A549 (cell line): ENCODE measurements at regions not wholly inside any gene's neighbourhood (a gene's known extent, or its start where the extent isn't known, plus 50 kb on each side); places are given as distances from the start of the nearest gene placed in this dataset.

ENCODE experiments used
- ATAC-seq, 2 experiments: fragments of 200-7000 bp in 1 of 2; fragments of >200 bp in 1 of 2; cut with Nextera tagmentation in 1 of 2; cut with Tn5 transposase in 1 of 2; 3 replicates each; pipeline versions ENCODE4 v1.8.0 to v1.9.1; 2018 to 2020; ENCODE audit warnings: mild to moderate bottlenecking in 1 of 2, moderate library complexity in 1 of 2
- CTCF ChIA-PET: fragments of 300-600 bp; sonication (Branson Sonifier 250); formaldehyde crosslinking; extraction: SDS; loops from one replicate; lab custom pipeline; 2021; ENCODE audit warnings: antibody characterized with exemption, inconsistent platforms; lab: Yijun Ruan, JAX
- POLR2A ChIA-PET: fragments of 350-600 bp; formaldehyde crosslinking; extraction: SDS; loops from one replicate; lab custom pipeline; 2021; ENCODE audit warnings: antibody characterized with exemption, inconsistent platforms; lab: Yijun Ruan, JAX
- DNase-seq, 2 experiments: peaks; one replicate each; pipeline versions ENCODE4 v3.0.0 to v3.0.0-alpha.2; 2011 to 2016; ENCODE audit warnings: low read depth in 1 of 2, low spot score in 1 of 2
- FAIRE-seq: peaks from 2 replicates; lab custom pipeline; 2011; peaks lifted over from hg19 to GRCh38; lab: Jason Lieb, UNC
- H3K27ac ChIP-seq, 2 experiments: fragments of >200 bp; sonication (Bioruptor Twin); formaldehyde crosslinking; 3 replicates each; pipeline ENCODE4 v1.5.1; 2016 to 2017
- H3K4me1 ChIP-seq: fragments of >200 bp; sonication (Bioruptor Twin); formaldehyde crosslinking; 3 replicates; pipeline ENCODE4 v1.6.1; 2016
- H3K4me2 ChIP-seq: fragments of >200 bp; sonication (Bioruptor Twin); formaldehyde crosslinking; 3 replicates; pipeline ENCODE4 v1.6.1; 2016
- H3K4me3 ChIP-seq: fragments of >200 bp; sonication (Bioruptor Twin); formaldehyde crosslinking; 3 replicates; pipeline ENCODE4 v1.5.1; 2016
- H3K9me3 ChIP-seq: fragments of >200 bp; sonication (Bioruptor Twin); formaldehyde crosslinking; 3 replicates; pipeline ENCODE4 v1.6.1; 2016
- BHLHE40 ChIP-seq: IDR thresholded peaks from 2 replicates; pipeline ENCODE4 v1.6.1; 2012; ENCODE audit warnings: low read depth, low read length, inconsistent platforms
- CBX2 ChIP-seq: fragments of 200-600 bp; sonication (generic); IDR thresholded peaks from 2 replicates; pipeline ENCODE4 v1.6.1; 2016; ENCODE audit warnings: low read depth, mild to moderate bottlenecking, borderline replicate concordance
- CHD2 ChIP-seq: fragments of 150-350 bp; IDR thresholded peaks from 2 replicates; pipeline ENCODE4 v1.6.1; 2014; ENCODE audit warnings: low read length; ENCODE audit not compliant: partially characterized antibody
- CHD4 ChIP-seq: fragments of 200-600 bp; sonication (generic); IDR thresholded peaks from 2 replicates; pipeline ENCODE4 v1.6.1; 2016; ENCODE audit warnings: antibody characterized with exemption, mild to moderate bottlenecking, borderline replicate concordance
- EHMT2 ChIP-seq: fragments of 200-600 bp; sonication (generic); IDR thresholded peaks from 2 replicates; pipeline ENCODE4 v1.6.1; 2016; ENCODE audit warnings: antibody characterized with exemption, low read depth, mild to moderate bottlenecking, moderate library complexity
- EP300 ChIP-seq, 2 experiments: fragments of >200 bp; sonication (Bioruptor Twin); formaldehyde crosslinking; IDR thresholded peaks; 2 replicates in 1 of 2; 3 replicates in 1 of 2; pipeline ENCODE4 v1.6.1; 2016 to 2017
- ESRRA ChIP-seq: fragments of 150-350 bp; IDR thresholded peaks from 2 replicates; pipeline ENCODE4 v1.6.1; 2014; ENCODE audit warnings: mild to moderate bottlenecking, low read length, borderline replicate concordance
- FOSB ChIP-seq: fragments of 250-450 bp; sonication (Bioruptor Pico); IDR thresholded peaks from 2 replicates; pipeline ENCODE4 v1.5.0; 2020; ENCODE audit warnings: mild to moderate bottlenecking, moderate library complexity
- FOSL2 ChIP-seq, 2 experiments: fragments of 450-650 bp in 1 of 2; fragments of >200 bp in 1 of 2; sonication (Bioruptor Twin) in 1 of 2; formaldehyde crosslinking; IDR thresholded peaks; 2 replicates each; pipeline versions ENCODE4 v1.5.0 to v1.6.1; 2016 to 2020; ENCODE audit warnings: mild to moderate bottlenecking in 1 of 2, moderate library complexity in 1 of 2
- FOXS1 ChIP-seq: fragments of 250-450 bp; sonication (Bioruptor Pico); IDR thresholded peaks from 2 replicates; pipeline ENCODE4 v1.5.0; 2020; ENCODE audit warnings: mild to moderate bottlenecking, moderate library complexity
- GATA3 ChIP-seq: IDR thresholded peaks from 2 replicates; pipeline ENCODE4 v1.6.1; 2012; ENCODE audit warnings: borderline replicate concordance
- HEYL ChIP-seq: fragments of 250-450 bp; sonication (Bioruptor Pico); IDR thresholded peaks from 2 replicates; pipeline ENCODE4 v1.8.0; 2021; ENCODE audit warnings: mild to moderate bottlenecking, moderate library complexity
- HOXA7 ChIP-seq: fragments of 250-450 bp; sonication (Bioruptor Pico); IDR thresholded peaks from 2 replicates; pipeline ENCODE4 v1.5.0; 2020; ENCODE audit warnings: mild to moderate bottlenecking, moderate library complexity
- JUN ChIP-seq, 2 experiments: fragments of >200 bp; sonication (Bioruptor Twin); formaldehyde crosslinking; IDR thresholded peaks; 2 replicates in 1 of 2; 3 replicates in 1 of 2; pipeline ENCODE4 v1.6.1; 2016 to 2017
- JUNB ChIP-seq: fragments of >200 bp; sonication (Bioruptor Twin); formaldehyde crosslinking; IDR thresholded peaks from 2 replicates; pipeline ENCODE4 v1.6.1; 2016
- MAZ ChIP-seq: fragments of 150-350 bp; IDR thresholded peaks from 2 replicates; pipeline ENCODE4 v1.6.1; 2014; ENCODE audit warnings: antibody characterized with exemption, low read depth, low read length, borderline replicate concordance
- NFE2L2 ChIP-seq: fragments of 150-350 bp; conservative IDR thresholded peaks from 2 replicates; pipeline ENCODE4 v1.6.1; 2014; ENCODE audit warnings: low read length
- NR3C1 ChIP-seq: fragments of >200 bp; sonication (Bioruptor Twin); formaldehyde crosslinking; IDR thresholded peaks from 3 replicates; pipeline ENCODE4 v1.6.1; 2017
- PHF8 ChIP-seq: fragments of 200-600 bp; sonication (generic); IDR thresholded peaks from 2 replicates; pipeline ENCODE4 v1.6.1; 2016; ENCODE audit warnings: low read depth, mild to moderate bottlenecking, antibody characterized with exemption, moderate library complexity, borderline replicate concordance
- POLR2AphosphoS2 ChIP-seq: conservative IDR thresholded peaks from 2 replicates; pipeline ENCODE4 v1.6.1; 2012; ENCODE audit warnings: low read length, improper control_type of control experiment, inconsistent platforms
- RAD21 ChIP-seq, 2 experiments: fragments of >200 bp in 1 of 2; sonication (Bioruptor Twin) in 1 of 2; formaldehyde crosslinking in 1 of 2; IDR thresholded peaks in 1 of 2; conservative IDR thresholded peaks in 1 of 2; 2 replicates in 1 of 2; 3 replicates in 1 of 2; pipeline ENCODE4 v1.6.1; 2012 to 2018; ENCODE audit warnings: inconsistent platforms in 1 of 2
- RNF2 ChIP-seq: fragments of 200-600 bp; sonication (generic); IDR thresholded peaks from 2 replicates; pipeline ENCODE4 v1.6.1; 2016; ENCODE audit warnings: low read depth, mild to moderate bottlenecking, antibody characterized with exemption, moderate library complexity, borderline replicate concordance
- SMC3 ChIP-seq: fragments of >200 bp; sonication (Bioruptor Twin); formaldehyde crosslinking; IDR thresholded peaks from 3 replicates; pipeline ENCODE4 v1.6.1; 2018; ENCODE audit warnings: inconsistent platforms
- ZC3H11A ChIP-seq: fragments of 450-650 bp; IDR thresholded peaks from 2 replicates; pipeline ENCODE4 v1.6.1; 2014; ENCODE audit warnings: antibody characterized with exemption, mild to moderate bottlenecking
- ZNF302 ChIP-seq: fragments of 250-450 bp; sonication (Bioruptor Pico); IDR thresholded peaks from 2 replicates; pipeline ENCODE4 v1.9.0; 2021; ENCODE audit warnings: inconsistent platforms, mild to moderate bottlenecking, moderate library complexity
- whole genome bisulfite sequencing: methylation state at CpG from one replicate; pipeline ENCODE4 v1.1.6; 2017; ENCODE audit errors: missing lambda C conversion rate; 5-methylcytosine and 5-hydroxymethylcytosine counted together
- TF ChIP-seq, protein P1 (sequence below): IDR thresholded peaks from 2 replicates; pipeline ENCODE4 v1.6.1; 2012
- TF ChIP-seq, protein P2 (sequence below): fragments of 250-450 bp; sonication (Bioruptor Pico); IDR thresholded peaks from 2 replicates; pipeline ENCODE4 v1.5.0; 2020; ENCODE audit warnings: low read depth, mild to moderate bottlenecking, moderate library complexity
- TF ChIP-seq, protein P3 (sequence below): fragments of 150-350 bp; IDR thresholded peaks from 2 replicates; pipeline ENCODE4 v1.6.1; 2014; ENCODE audit warnings: low read depth, mild to moderate bottlenecking, low read length
- TF ChIP-seq, protein P4 (sequence below): fragments of 450-650 bp; IDR thresholded peaks from 2 replicates; pipeline ENCODE4 v1.6.1; 2014; ENCODE audit warnings: antibody characterized with exemption

DNA sequence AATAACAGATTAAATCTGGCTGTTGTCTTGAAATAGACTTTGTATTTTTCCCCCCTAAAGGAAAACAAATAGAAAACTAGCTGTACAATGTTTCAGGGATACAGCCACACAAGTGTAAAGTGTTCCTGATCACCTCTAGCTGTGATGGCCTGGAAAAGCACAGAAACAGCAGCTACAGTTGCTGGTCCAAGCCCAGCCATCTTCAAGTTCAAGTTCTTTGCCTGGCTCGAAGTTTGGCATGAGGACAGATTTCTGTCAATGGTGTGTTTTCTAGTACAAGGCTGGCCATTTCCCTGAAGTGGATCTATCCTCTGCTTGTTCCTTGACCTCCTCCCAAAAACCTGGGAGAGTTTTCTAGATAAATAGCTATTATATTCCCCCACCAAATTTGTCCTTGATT, 272.2 kb upstream of the ADRA1B start:
- FAIRE-seq = no peak
- ATAC-seq = no peak
- CTCF ChIA-PET = no interaction called here

DNA sequence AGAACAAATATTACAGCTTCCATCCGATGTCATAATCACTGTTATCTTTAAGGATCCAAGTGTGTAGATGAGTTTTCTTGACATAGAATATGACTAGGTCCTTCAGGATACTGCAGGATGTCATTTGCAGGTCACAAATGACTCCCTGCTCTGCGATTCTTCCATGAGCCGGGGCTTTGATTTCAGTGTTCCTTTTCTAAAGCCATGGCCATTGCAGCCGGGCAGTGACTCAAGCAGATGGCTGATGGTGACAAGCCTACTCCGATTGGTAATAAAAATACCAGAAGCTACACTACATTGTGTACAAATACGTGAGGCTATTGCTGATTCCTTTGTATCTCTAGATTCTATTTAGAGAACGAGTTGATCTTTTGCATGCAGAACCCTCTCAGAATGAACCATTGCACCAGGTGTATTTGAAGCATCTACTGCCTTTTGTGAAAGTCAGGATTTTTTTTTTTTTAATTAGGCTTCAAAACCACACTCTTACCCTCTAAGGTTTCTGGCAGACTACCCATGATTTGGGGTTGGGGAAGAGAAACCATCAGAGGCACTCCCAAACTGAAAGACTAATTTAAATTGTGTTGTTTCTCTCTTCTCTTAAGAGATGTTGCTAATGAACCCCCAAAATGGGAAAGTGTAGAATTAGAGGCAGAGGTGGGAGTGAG, 271.0 kb upstream of the ADRA1B start:
- POLR2A ChIA-PET = no interaction called here
- Histone ChIP-seq H3K27ac (no peak overlapping the region), H3K4me3 (no peak overlapping the region), H3K4me2 (no peak overlapping the region), H3K4me1 (no peaks in the 10 kb centered on the region), H3K9me3 (no peaks in the 10 kb centered on the region)
- TF ChIP-seq PHF8 = no peak
- TF ChIP-seq ZC3H11A = no peak
- no peak for TF ChIP-seq SMC3
- TF ChIP-seq ESRRA = no peak
- TF ChIP-seq MAZ = no peak
- TF ChIP-seq CHD4 = no peak
- FAIRE-seq (no peak), ATAC-seq (no peak), DNase-seq (no peak)
- WGBS = 77% methylated on average over 7 of the region's 7 CpGs
- CTCF ChIA-PET = interaction anchor here (1.0 to 1.7 kb wide), 2 partner anchors 10 to 99 kb away, joined by 3 to 5 read pairs; no protein-coding TSS in a partner anchor

More for the DNA sequence above, 272.2 kb upstream of the ADRA1B start:
- TF ChIP-seq EP300 (IDR thresholded peaks at IDR 0.05) = no peak
- no peak for TF ChIP-seq POLR2AphosphoS2
- TF ChIP-seq HOXA7 (CRISPR knock-in tag) = no peak
- TF ChIP-seq JUNB = no peak
- no peak for TF ChIP-seq CHD2
- no peak for TF ChIP-seq CBX2
- TF ChIP-seq HEYL = no peak
- no peak for TF ChIP-seq NFE2L2
- no peak for TF ChIP-seq EHMT2
- no peak for TF ChIP-seq RNF2
- no peak for TF ChIP-seq ZNF302
- TF ChIP-seq NR3C1 = no peak
- TF ChIP-seq, protein P1, sequence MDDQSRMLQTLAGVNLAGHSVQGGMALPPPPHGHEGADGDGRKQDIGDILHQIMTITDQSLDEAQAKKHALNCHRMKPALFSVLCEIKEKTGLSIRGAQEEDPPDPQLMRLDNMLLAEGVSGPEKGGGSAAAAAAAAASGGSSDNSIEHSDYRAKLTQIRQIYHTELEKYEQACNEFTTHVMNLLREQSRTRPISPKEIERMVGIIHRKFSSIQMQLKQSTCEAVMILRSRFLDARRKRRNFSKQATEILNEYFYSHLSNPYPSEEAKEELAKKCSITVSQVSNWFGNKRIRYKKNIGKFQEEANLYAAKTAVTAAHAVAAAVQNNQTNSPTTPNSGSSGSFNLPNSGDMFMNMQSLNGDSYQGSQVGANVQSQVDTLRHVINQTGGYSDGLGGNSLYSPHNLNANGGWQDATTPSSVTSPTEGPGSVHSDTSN = no peak
- no peak for TF ChIP-seq FOXS1 (CRISPR knock-in tag)
- TF ChIP-seq GATA3 = no peak
- TF ChIP-seq FOSL2 (IDR thresholded peaks at IDR 0.05) = no peak
- TF ChIP-seq FOSL2 (CRISPR knock-in tag; IDR thresholded peaks at IDR 0.05) = no peak
- TF ChIP-seq JUN (IDR thresholded peaks at IDR 0.05) = no peak
- H3K4me2 ChIP-seq = no peak overlapping the region
- H3K4me3 ChIP-seq = no peak overlapping the region
- H3K9me3 ChIP-seq = no peaks in the 10 kb centered on the region
- POLR2A ChIA-PET = no interaction called here
- no peak for DNase-seq
- H3K27ac ChIP-seq = no peak overlapping the region
- WGBS = 19% methylated on average over 1 of the region's 1 CpG
- H3K4me1 ChIP-seq = no peaks in the 10 kb centered on the region

DNA sequence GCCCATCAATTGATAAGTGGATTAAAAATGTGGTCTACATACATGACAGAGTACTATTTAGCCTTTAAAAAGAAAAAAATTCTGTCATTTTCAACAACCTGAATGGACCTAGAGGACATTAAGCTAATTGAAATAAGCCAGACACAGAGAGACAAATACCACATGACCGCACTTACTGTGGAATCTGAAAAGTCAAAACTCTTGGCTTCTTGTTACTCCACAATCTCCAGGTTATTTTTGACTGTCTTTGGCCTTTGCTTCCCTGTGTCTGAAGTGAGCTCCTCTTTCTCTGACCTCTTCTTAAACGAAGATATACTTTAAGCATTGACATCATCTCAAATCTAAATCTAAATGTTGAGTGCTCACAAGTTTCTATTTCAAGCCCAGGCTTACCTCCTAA, 265.5 kb upstream of the ADRA1B start:
- ATAC-seq = no peak
- 51% methylated on average over 2 of the region's 2 CpGs for WGBS
- DNase-seq = no peak
- ChIA-PET POLR2A (no interaction called here), CTCF (interaction anchor here (0.9 to 1.3 kb wide), 2 partner anchors 12 to 19 kb away, joined by 3 read pairs; no protein-coding TSS in a partner anchor)
- Histone ChIP-seq H3K4me3 (no peak overlapping the region), H3K9me3 (no peaks in the 10 kb centered on the region), H3K27ac (no peak overlapping the region), H3K4me1 (no peaks in the 10 kb centered on the region), H3K4me2 (no peak overlapping the region)
- FAIRE-seq = no peak
- TF ChIP-seq, protein P2, sequence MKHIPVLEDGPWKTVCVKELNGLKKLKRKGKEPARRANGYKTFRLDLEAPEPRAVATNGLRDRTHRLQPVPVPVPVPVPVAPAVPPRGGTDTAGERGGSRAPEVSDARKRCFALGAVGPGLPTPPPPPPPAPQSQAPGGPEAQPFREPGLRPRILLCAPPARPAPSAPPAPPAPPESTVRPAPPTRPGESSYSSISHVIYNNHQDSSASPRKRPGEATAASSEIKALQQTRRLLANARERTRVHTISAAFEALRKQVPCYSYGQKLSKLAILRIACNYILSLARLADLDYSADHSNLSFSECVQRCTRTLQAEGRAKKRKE = no peak
- TF ChIP-seq FOSL2 (IDR thresholded peaks at IDR 0.05) (no peak), FOSL2 (CRISPR knock-in tag; IDR thresholded peaks at IDR 0.05) (no peak), SMC3 (no peak), FOSB (no peak), RAD21 (conservative IDR thresholded peaks at IDR 0.05 in 1 of 2, IDR thresholded peaks at IDR 0.05 in 1 of 2) (no peak), CHD2 (no peak), CHD4 (no peak), BHLHE40 (no peak)
- TF ChIP-seq, protein P3, sequence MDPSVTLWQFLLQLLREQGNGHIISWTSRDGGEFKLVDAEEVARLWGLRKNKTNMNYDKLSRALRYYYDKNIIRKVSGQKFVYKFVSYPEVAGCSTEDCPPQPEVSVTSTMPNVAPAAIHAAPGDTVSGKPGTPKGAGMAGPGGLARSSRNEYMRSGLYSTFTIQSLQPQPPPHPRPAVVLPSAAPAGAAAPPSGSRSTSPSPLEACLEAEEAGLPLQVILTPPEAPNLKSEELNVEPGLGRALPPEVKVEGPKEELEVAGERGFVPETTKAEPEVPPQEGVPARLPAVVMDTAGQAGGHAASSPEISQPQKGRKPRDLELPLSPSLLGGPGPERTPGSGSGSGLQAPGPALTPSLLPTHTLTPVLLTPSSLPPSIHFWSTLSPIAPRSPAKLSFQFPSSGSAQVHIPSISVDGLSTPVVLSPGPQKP = no peak
- TF ChIP-seq, protein P4, sequence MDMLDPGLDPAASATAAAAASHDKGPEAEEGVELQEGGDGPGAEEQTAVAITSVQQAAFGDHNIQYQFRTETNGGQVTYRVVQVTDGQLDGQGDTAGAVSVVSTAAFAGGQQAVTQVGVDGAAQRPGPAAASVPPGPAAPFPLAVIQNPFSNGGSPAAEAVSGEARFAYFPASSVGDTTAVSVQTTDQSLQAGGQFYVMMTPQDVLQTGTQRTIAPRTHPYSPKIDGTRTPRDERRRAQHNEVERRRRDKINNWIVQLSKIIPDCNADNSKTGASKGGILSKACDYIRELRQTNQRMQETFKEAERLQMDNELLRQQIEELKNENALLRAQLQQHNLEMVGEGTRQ = no peak
